A673 (cell line): ENCODE measurements at regions not wholly inside any gene's neighbourhood (a gene's known extent, or its start where the extent isn't known, plus 50 kb on each side); places are given as distances from the start of the nearest gene placed in this dataset.

Experiments used
- EZH2 ChIP-seq: fragments of 200-600 bp; sonication (generic); IDR thresholded peaks from 2 replicates; pipeline ENCODE4 v1.6.1; 2017; ENCODE audit warnings: borderline replicate concordance, low read depth, mild to moderate bottlenecking, mixed read lengths, antibody characterized with exemption, low read length; ENCODE audit not compliant: poor library complexity, severe bottlenecking
- TF ChIP-seq, protein P1 (sequence below): fragments of 300-800, 200-600 bp; sonication (generic); conservative IDR thresholded peaks from 2 replicates; pipeline ENCODE4 v1.5.1; 2017; ENCODE audit warnings: low read depth, mild to moderate bottlenecking, antibody characterized with exemption, low read length, moderate library complexity, mixed read lengths

DNA sequence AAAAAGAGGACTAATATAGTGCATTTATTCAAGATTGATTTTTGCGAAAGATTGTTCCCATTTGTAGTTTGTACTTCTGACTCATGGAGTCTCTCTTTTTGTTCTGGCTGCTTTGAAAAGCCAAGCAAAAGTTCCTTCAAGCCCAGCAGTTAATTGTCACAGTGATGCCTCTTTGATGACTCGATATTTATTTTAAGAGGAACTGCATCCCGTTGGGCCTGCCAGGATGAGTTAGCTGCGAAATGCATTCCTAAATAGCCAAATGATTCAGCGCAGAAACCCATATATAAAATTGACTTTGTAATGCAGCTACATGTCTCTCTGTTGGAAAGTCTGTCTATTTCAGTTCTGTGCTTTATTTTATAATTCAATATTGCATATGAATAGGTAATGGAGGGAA is 295.1 kb downstream of the GBA3 start:
- TF ChIP-seq EZH2 = no peak
- TF ChIP-seq, protein P1, sequence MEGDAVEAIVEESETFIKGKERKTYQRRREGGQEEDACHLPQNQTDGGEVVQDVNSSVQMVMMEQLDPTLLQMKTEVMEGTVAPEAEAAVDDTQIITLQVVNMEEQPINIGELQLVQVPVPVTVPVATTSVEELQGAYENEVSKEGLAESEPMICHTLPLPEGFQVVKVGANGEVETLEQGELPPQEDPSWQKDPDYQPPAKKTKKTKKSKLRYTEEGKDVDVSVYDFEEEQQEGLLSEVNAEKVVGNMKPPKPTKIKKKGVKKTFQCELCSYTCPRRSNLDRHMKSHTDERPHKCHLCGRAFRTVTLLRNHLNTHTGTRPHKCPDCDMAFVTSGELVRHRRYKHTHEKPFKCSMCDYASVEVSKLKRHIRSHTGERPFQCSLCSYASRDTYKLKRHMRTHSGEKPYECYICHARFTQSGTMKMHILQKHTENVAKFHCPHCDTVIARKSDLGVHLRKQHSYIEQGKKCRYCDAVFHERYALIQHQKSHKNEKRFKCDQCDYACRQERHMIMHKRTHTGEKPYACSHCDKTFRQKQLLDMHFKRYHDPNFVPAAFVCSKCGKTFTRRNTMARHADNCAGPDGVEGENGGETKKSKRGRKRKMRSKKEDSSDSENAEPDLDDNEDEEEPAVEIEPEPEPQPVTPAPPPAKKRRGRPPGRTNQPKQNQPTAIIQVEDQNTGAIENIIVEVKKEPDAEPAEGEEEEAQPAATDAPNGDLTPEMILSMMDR = no peak
